GM23338 (cell line): ENCODE measurements at regions not wholly inside any gene's neighbourhood (a gene's known extent, or its start where the extent isn't known, plus 50 kb on each side); places are given as distances from the start of the nearest gene placed in this dataset.

Experiments used
- ATAC-seq: fragments of 200-7000 bp; cut with Tn5 transposase; 3 replicates; pipeline ENCODE4 v1.9.1; 2020
- DNase-seq: peaks from one replicate; pipeline ENCODE4 v3.0.0-alpha.2; 2015; ENCODE audit warnings: low spot score
- H2AFZ ChIP-seq: fragments of 200-600 bp; sonication (generic); 2 replicates; pipeline ENCODE4 v1.8.0; 2016; ENCODE audit warnings: antibody characterized with exemption, mild to moderate bottlenecking, moderate library complexity
- H3F3A ChIP-seq: fragments of 200-600 bp; sonication (generic); replicated peaks from 2 replicates; pipeline ENCODE4 v1.8.0; 2017; ENCODE audit warnings: antibody characterized with exemption, mixed run types, low read depth
- H3K27ac ChIP-seq: fragments of 200-600 bp; sonication (generic); 2 replicates; pipeline ENCODE4 v1.6.1; 2016; ENCODE audit warnings: low read depth
- H3K27me3 ChIP-seq: fragments of 200-600 bp; sonication (generic); 2 replicates; pipeline ENCODE4 v1.8.0; 2016; ENCODE audit warnings: mild to moderate bottlenecking, mixed run types, moderate library complexity; ENCODE audit not compliant: insufficient read depth
- H3K36me3 ChIP-seq: fragments of 200-600 bp; sonication (generic); 2 replicates; pipeline ENCODE4 v1.8.0; 2016; ENCODE audit warnings: mild to moderate bottlenecking; ENCODE audit not compliant: insufficient read depth
- H3K4me1 ChIP-seq: fragments of 200-600 bp; sonication (generic); 2 replicates; pipeline ENCODE4 v1.8.0; 2016; ENCODE audit warnings: mild to moderate bottlenecking, moderate library complexity; ENCODE audit not compliant: insufficient read depth
- H3K4me2 ChIP-seq: fragments of 200-600 bp; sonication (generic); 2 replicates; pipeline ENCODE4 v1.7.1; 2017; ENCODE audit warnings: mixed run types
- H3K4me3 ChIP-seq: fragments of 200-600 bp; sonication (generic); 2 replicates; pipeline ENCODE4 v1.6.1; 2016; ENCODE audit warnings: mixed run types
- H3K79me2 ChIP-seq: fragments of 200-600 bp; sonication (generic); replicated peaks from 2 replicates; pipeline ENCODE4 v1.8.0; 2017; ENCODE audit warnings: mild to moderate bottlenecking; ENCODE audit not compliant: insufficient read depth
- H3K9me2 ChIP-seq: fragments of 200-600 bp; sonication (generic); 2 replicates; pipeline ENCODE4 v1.8.0; 2017; ENCODE audit not compliant: insufficient read depth
- H4K20me1 ChIP-seq: fragments of 200-600 bp; sonication (generic); replicated peaks from 2 replicates; pipeline ENCODE4 v1.8.0; 2017; ENCODE audit warnings: mild to moderate bottlenecking; ENCODE audit not compliant: insufficient read depth
- H3K27ac Mint-ChIP-seq: 2 replicates; pipeline ENCODE4 v1.8.0; 2020; ENCODE audit warnings: inconsistent platforms, mild to moderate bottlenecking, moderate library complexity, mixed read lengths
- H3K27me3 Mint-ChIP-seq: 3 replicates; pipeline ENCODE4 v1.8.0; 2022; ENCODE audit warnings: low read depth, mild to moderate bottlenecking, moderate library complexity, mixed read lengths, inconsistent platforms; ENCODE audit not compliant: insufficient read depth, poor library complexity
- H3K36me3 Mint-ChIP-seq: 3 replicates; pipeline ENCODE4 v1.8.0; 2021; ENCODE audit warnings: low read depth, mild to moderate bottlenecking, inconsistent platforms, moderate library complexity, mixed read lengths
- H3K4me1 Mint-ChIP-seq: 3 replicates; pipeline ENCODE4 v1.8.0; 2020; ENCODE audit warnings: mild to moderate bottlenecking, inconsistent platforms, mixed read lengths
- H3K4me3 Mint-ChIP-seq: 3 replicates; pipeline ENCODE4 v1.8.0; 2021; ENCODE audit warnings: moderate library complexity, mild to moderate bottlenecking, inconsistent platforms, mixed read lengths
- H3K9me3 Mint-ChIP-seq: 3 replicates; pipeline ENCODE4 v1.8.0; 2020; ENCODE audit warnings: moderate library complexity, mild to moderate bottlenecking, inconsistent platforms, mixed read lengths
- EZH2 ChIP-seq: fragments of 200-600 bp; sonication (generic); IDR thresholded peaks from one replicate; pipeline ENCODE4 v1.8.0; 2017; ENCODE audit warnings: antibody characterized with exemption, mild to moderate bottlenecking, low read depth; ENCODE audit not compliant: unreplicated experiment
- JUNB ChIP-seq: IDR thresholded peaks from one replicate; pipeline ENCODE4 v1.6.1; 2016; ENCODE audit warnings: antibody characterized with exemption; ENCODE audit not compliant: unreplicated experiment
- REST ChIP-seq: IDR thresholded peaks from one replicate; pipeline ENCODE4 v1.6.1; 2018; ENCODE audit warnings: antibody characterized with exemption; ENCODE audit not compliant: unreplicated experiment
- ZNF114 ChIP-seq: fragments of 250-450 bp; sonication (Bioruptor Pico); IDR thresholded peaks from 2 replicates; pipeline ENCODE4 v1.5.0; 2020; ENCODE audit warnings: mild to moderate bottlenecking, moderate library complexity
- ZNF331 ChIP-seq: fragments of 250-450 bp; sonication (Bioruptor Pico); IDR thresholded peaks from 2 replicates; pipeline ENCODE4 v1.5.0; 2020; ENCODE audit warnings: low read depth, mild to moderate bottlenecking, moderate library complexity
- TF ChIP-seq, protein P1 (sequence below): fragments of 250-450 bp; sonication (Bioruptor Pico); IDR thresholded peaks from 2 replicates; pipeline ENCODE4 v1.5.0; 2020; ENCODE audit warnings: mild to moderate bottlenecking, moderate library complexity

DNA sequence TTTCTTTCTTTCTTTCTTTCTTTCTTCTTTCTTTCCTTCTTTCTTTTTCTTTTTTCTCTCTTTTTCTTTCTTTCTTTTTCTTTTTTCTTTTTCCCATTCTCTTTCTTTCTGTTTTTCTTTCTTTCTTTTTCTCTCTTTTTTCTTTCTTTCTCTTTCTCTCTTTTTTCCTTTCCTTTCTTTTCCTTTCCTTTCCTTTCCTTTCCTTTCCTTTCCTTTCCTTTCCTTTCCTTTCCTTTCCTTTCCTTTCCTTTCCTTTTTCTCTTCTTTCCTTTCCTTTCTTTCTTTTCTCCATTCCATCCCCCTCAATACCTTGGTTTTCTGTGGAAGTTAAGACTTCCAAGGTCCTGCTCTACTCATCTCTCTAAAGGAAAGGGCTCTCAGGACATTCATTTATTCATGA, 102.8 kb upstream of the CLNK start (continued):
- no peak for TF ChIP-seq REST
- no peak for TF ChIP-seq JUNB
- TF ChIP-seq ZNF114 (CRISPR knock-in tag) = no peak
- no peak for TF ChIP-seq EZH2
- TF ChIP-seq, protein P1, sequence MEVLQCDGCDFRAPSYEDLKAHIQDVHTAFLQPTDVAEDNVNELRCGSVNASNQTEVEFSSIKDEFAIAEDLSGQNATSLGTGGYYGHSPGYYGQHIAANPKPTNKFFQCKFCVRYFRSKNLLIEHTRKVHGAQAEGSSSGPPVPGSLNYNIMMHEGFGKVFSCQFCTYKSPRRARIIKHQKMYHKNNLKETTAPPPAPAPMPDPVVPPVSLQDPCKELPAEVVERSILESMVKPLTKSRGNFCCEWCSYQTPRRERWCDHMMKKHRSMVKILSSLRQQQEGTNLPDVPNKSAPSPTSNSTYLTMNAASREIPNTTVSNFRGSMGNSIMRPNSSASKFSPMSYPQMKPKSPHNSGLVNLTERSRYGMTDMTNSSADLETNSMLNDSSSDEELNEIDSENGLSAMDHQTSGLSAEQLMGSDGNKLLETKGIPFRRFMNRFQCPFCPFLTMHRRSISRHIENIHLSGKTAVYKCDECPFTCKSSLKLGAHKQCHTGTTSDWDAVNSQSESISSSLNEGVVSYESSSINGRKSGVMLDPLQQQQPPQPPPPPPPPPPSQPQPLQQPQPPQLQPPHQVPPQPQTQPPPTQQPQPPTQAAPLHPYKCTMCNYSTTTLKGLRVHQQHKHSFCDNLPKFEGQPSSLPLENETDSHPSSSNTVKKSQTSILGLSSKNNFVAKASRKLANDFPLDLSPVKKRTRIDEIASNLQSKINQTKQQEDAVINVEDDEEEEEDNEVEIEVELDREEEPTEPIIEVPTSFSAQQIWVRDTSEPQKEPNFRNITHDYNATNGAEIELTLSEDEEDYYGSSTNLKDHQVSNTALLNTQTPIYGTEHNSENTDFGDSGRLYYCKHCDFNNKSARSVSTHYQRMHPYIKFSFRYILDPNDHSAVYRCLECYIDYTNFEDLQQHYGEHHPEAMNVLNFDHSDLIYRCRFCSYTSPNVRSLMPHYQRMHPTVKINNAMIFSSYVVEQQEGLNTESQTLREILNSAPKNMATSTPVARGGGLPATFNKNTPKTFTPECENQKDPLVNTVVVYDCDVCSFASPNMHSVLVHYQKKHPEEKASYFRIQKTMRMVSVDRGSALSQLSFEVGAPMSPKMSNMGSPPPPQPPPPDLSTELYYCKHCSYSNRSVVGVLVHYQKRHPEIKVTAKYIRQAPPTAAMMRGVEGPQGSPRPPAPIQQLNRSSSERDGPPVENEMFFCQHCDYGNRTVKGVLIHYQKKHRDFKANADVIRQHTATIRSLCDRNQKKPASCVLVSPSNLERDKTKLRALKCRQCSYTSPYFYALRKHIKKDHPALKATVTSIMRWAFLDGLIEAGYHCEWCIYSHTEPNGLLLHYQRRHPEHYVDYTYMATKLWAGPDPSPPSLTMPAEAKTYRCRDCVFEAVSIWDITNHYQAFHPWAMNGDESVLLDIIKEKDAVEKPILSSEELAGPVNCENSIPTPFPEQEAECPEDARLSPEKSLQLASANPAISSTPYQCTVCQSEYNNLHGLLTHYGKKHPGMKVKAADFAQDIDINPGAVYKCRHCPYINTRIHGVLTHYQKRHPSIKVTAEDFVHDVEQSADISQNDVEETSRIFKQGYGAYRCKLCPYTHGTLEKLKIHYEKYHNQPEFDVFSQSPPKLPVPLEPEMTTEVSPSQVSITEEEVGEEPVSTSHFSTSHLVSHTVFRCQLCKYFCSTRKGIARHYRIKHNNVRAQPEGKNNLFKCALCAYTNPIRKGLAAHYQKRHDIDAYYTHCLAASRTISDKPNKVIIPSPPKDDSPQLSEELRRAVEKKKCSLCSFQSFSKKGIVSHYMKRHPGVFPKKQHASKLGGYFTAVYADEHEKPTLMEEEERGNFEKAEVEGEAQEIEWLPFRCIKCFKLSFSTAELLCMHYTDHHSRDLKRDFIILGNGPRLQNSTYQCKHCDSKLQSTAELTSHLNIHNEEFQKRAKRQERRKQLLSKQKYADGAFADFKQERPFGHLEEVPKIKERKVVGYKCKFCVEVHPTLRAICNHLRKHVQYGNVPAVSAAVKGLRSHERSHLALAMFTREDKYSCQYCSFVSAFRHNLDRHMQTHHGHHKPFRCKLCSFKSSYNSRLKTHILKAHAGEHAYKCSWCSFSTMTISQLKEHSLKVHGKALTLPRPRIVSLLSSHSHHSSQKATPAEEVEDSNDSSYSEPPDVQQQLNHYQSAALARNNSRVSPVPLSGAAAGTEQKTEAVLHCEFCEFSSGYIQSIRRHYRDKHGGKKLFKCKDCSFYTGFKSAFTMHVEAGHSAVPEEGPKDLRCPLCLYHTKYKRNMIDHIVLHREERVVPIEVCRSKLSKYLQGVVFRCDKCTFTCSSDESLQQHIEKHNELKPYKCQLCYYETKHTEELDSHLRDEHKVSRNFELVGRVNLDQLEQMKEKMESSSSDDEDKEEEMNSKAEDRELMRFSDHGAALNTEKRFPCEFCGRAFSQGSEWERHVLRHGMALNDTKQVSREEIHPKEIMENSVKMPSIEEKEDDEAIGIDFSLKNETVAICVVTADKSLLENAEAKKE (CRISPR knock-in tag) = no peak

- H3K4me3 ChIP-seq = no peak overlapping the region
- no peaks in the 10 kb centered on the region for H4K20me1 ChIP-seq
- Mint-ChIP-seq H3K4me1 (no peaks in the 10 kb centered on the region), H3K27me3 (no peaks in the 10 kb centered on the region), H3K27ac (no peak overlapping the region), H3K4me3 (no peak overlapping the region), H3K9me3 (peaks cover 18% of the 10 kb centered on the region), H3K36me3 (peaks cover 11% of the 10 kb centered on the region)
- no peaks in the 10 kb centered on the region for H3K79me2 ChIP-seq
- H3K4me2 ChIP-seq = no peak overlapping the region
- no peaks in the 10 kb centered on the region for H3K4me1 ChIP-seq
- DNase-seq = no peak
- no peaks in the 10 kb centered on the region for H3K27me3 ChIP-seq
- H3K27ac ChIP-seq = no peak overlapping the region
- H3K36me3 ChIP-seq = 0 out of 2 replicates have a peak, but pooled peaks cover 3% of the 10 kb centered on the region
- no peaks in the 10 kb centered on the region for H3F3A ChIP-seq
- H2AFZ ChIP-seq = no peak overlapping the region
- H3K9me2 ChIP-seq = 0 out of 2 replicates have a peak, but pooled peaks cover 6% of the 10 kb centered on the region
- no peak for ATAC-seq
- TF ChIP-seq ZNF114 (CRISPR knock-in tag) (no peak), ZNF331 (CRISPR knock-in tag) (no peak)
- TF ChIP-seq, protein P1 (CRISPR knock-in tag) = no peak
Observed at GRCh38 chr4:10784621-10785020, 100.1 kb upstream of the CLNK start.
